ENCODE measurements at regions not wholly inside any gene's neighbourhood (a gene's known extent, or its start where the extent isn't known, plus 50 kb on each side); places are given as distances from the start of the nearest gene placed in this dataset.

GRCh38 chr10:37552881-37553280 lies 304.5 kb downstream of the ZNF248 start:
- no peaks in the 10 kb centered on the region for H3K4me1 Mint-ChIP-seq (ENCODE audit: low read depth, unreplicated experiment)
- DNase-seq, result no peak
- no peak overlapping the region for H3K4me3 Mint-ChIP-seq (ENCODE audit: unreplicated experiment)
- H3K9me3 Mint-ChIP-seq (ENCODE audit: unreplicated experiment), result no peaks in the 10 kb centered on the region
- Histone ChIP-seq H3K4me1 (no peaks in the 10 kb centered on the region), H3K9me3 (no peaks in the 10 kb centered on the region), H3K4me3 (ENCODE audit: low read depth, low read length) (no peak overlapping the region), H3K27me3 (replicated peaks; ENCODE audit: control insufficient read depth, insufficient read depth, low read length) (no peaks in the 10 kb centered on the region), H3K36me3 (ENCODE audit: control insufficient read depth, insufficient read depth, low read length) (no peaks in the 10 kb centered on the region)
- no peak for TF ChIP-seq CTCF (IDR thresholded peaks at IDR 0.05; ENCODE audit: insufficient read depth in 1 of 2, low read depth in 1 of 2, low read length in 1 of 2, severe bottlenecking in 1 of 2, unreplicated experiment in 1 of 2)
- ChIA-PET POLR2A (no interaction called here), CTCF (no interaction called here)
- intact Hi-C loops (cut with micrococcal nuclease; ENCODE audit: unreplicated experiment), result no loop called here
- no TSS peak for BruUV-seq (replicated peaks)
- H3K27me3 Mint-ChIP-seq (ENCODE audit: insufficient read depth, unreplicated experiment), result no peaks in the 10 kb centered on the region
- no peaks in the 10 kb centered on the region for H3K36me3 Mint-ChIP-seq (ENCODE audit: insufficient read depth, unreplicated experiment)
- H3K27ac Mint-ChIP-seq (ENCODE audit: unreplicated experiment), result no peak overlapping the region

- Mint-ChIP-seq H3K4me3 (ENCODE audit: unreplicated experiment) (no peak overlapping the region), H3K36me3 (ENCODE audit: insufficient read depth, unreplicated experiment) (no peaks in the 10 kb centered on the region), H3K9me3 (ENCODE audit: unreplicated experiment) (no peaks in the 10 kb centered on the region), H3K27ac (ENCODE audit: unreplicated experiment) (no peak overlapping the region), H3K27me3 (ENCODE audit: insufficient read depth, unreplicated experiment) (no peaks in the 10 kb centered on the region), H3K4me1 (ENCODE audit: low read depth, unreplicated experiment) (no peaks in the 10 kb centered on the region)
- no TSS peak for BruUV-seq (replicated peaks)
- ChIA-PET POLR2A (no interaction called here), CTCF (no interaction called here)
- H3K36me3 ChIP-seq (ENCODE audit: control insufficient read depth, insufficient read depth, low read length), result no peaks in the 10 kb centered on the region
- H3K27me3 ChIP-seq (replicated peaks; ENCODE audit: control insufficient read depth, insufficient read depth, low read length), result no peaks in the 10 kb centered on the region
- H3K9me3 ChIP-seq, result no peaks in the 10 kb centered on the region
- intact Hi-C loops (cut with micrococcal nuclease; ENCODE audit: unreplicated experiment), result no loop called here
- DNase-seq, result no peak
- H3K4me1 ChIP-seq, result no peaks in the 10 kb centered on the region
- no peak for TF ChIP-seq CTCF (IDR thresholded peaks at IDR 0.05; ENCODE audit: insufficient read depth in 1 of 2, low read depth in 1 of 2, low read length in 1 of 2, severe bottlenecking in 1 of 2, unreplicated experiment in 1 of 2)
- H3K4me3 ChIP-seq (ENCODE audit: low read depth, low read length), result no peak overlapping the region
Measured at GRCh38 chr10:37549054-37549453, 308.4 kb downstream of the ZNF248 start.

- peaks cover 18% of the 10 kb centered on the region; the same call in 1 of the 2 replicates for H3K9me3 ChIP-seq
- POLR2A ChIA-PET, result no interaction called here
- H3K27me3 ChIP-seq (replicated peaks; ENCODE audit: control insufficient read depth, insufficient read depth, low read length), result no peaks in the 10 kb centered on the region
- no peaks in the 10 kb centered on the region for H3K27me3 Mint-ChIP-seq (ENCODE audit: insufficient read depth, unreplicated experiment)
- H3K4me3 ChIP-seq (ENCODE audit: low read depth, low read length), result no peak overlapping the region
- no TSS peak for BruUV-seq (replicated peaks)
- H3K27ac Mint-ChIP-seq (ENCODE audit: unreplicated experiment), result no peak overlapping the region
- intact Hi-C loops (cut with micrococcal nuclease; ENCODE audit: unreplicated experiment), result no loop called here
- no peak for DNase-seq
- H3K4me3 Mint-ChIP-seq (ENCODE audit: unreplicated experiment), result no peak overlapping the region
- H3K4me1 ChIP-seq, result no peaks in the 10 kb centered on the region
- CTCF ChIA-PET, result no interaction called here
- H3K36me3 ChIP-seq (ENCODE audit: control insufficient read depth, insufficient read depth, low read length), result no peaks in the 10 kb centered on the region
- H3K9me3 Mint-ChIP-seq (ENCODE audit: unreplicated experiment), result peaks cover 15% of the 10 kb centered on the region
- TF ChIP-seq CTCF (IDR thresholded peaks at IDR 0.05; ENCODE audit: insufficient read depth in 1 of 2, low read depth in 1 of 2, low read length in 1 of 2, severe bottlenecking in 1 of 2, unreplicated experiment in 1 of 2), result no peak
- H3K4me1 Mint-ChIP-seq (ENCODE audit: low read depth, unreplicated experiment), result no peaks in the 10 kb centered on the region
- no peaks in the 10 kb centered on the region for H3K36me3 Mint-ChIP-seq (ENCODE audit: insufficient read depth, unreplicated experiment)
Measured at GRCh38 chr10:37535459-37536246, 321.8 kb downstream of the ZNF248 start.

Measured in Caco-2 (cell line).